Keratinocyte (primary cell): ENCODE measurements at regions not wholly inside any gene's neighbourhood (a gene's known extent, or its start where the extent isn't known, plus 50 kb on each side); places are given as distances from the start of the nearest gene placed in this dataset.

Source experiments
- DNase-seq: peaks from one replicate; pipeline ENCODE4 v3.0.0-alpha.2; 2011; ENCODE audit warnings: low read depth, missing footprints, low spot score
- FAIRE-seq: peaks from 2 replicates; lab custom pipeline; 2011; peaks lifted over from hg19 to GRCh38; lab: Jason Lieb, UNC
- H2AFZ ChIP-seq: 2 replicates; pipeline ENCODE4 v1.6.0; 2012; ENCODE audit warnings: low read length, control low read depth, inconsistent platforms; ENCODE audit not compliant: control insufficient read depth
- H3K27ac ChIP-seq: 2 replicates; pipeline ENCODE4 v1.5.1; 2011; ENCODE audit warnings: low read length; ENCODE audit not compliant: control insufficient read depth, insufficient read depth
- H3K27me3 ChIP-seq: 3 replicates; pipeline ENCODE4 v1.6.0; 2011; ENCODE audit warnings: low read length; ENCODE audit not compliant: control insufficient read depth, insufficient read depth; ENCODE audit errors: extremely low read depth
- H3K36me3 ChIP-seq, 2 experiments: 2 replicates in 1 of 2; 3 replicates in 1 of 2; pipeline ENCODE4 v1.5.1; 2011; ENCODE audit warnings: low read length in 2 of 2, mild to moderate bottlenecking in 1 of 2; ENCODE audit not compliant: control insufficient read depth in 2 of 2, insufficient read depth in 2 of 2; ENCODE audit errors: extremely low read depth in 1 of 2
- H3K4me1 ChIP-seq: 3 replicates; pipeline ENCODE4 v1.5.1; 2011; ENCODE audit warnings: low read length; ENCODE audit not compliant: control insufficient read depth, insufficient read depth; ENCODE audit errors: extremely low read depth
- H3K4me2 ChIP-seq: 3 replicates; pipeline ENCODE4 v1.6.0; 2011; ENCODE audit warnings: low read depth, low read length; ENCODE audit not compliant: control insufficient read depth, insufficient read depth; ENCODE audit errors: extremely low read depth
- H3K4me3 ChIP-seq, 3 experiments: fragments of 200-600 bp in 1 of 3; sonication (generic) in 1 of 3; 2 replicates in 2 of 3; 3 replicates in 1 of 3; pipeline ENCODE4 v1.5.1; 2011 to 2016; ENCODE audit warnings: low read length in 3 of 3, mild to moderate bottlenecking in 3 of 3, control low read depth in 2 of 3, inconsistent platforms in 1 of 3, low read depth in 1 of 3, mixed read lengths in 1 of 3, mixed run types in 1 of 3, moderate library complexity in 1 of 3; ENCODE audit not compliant: control insufficient read depth in 2 of 3, insufficient read depth in 2 of 3; ENCODE audit errors: extremely low read depth in 1 of 3
- H3K79me2 ChIP-seq: 2 replicates; pipeline ENCODE4 v1.6.0; 2012; ENCODE audit warnings: low read length; ENCODE audit not compliant: control insufficient read depth, insufficient read depth
- H3K9ac ChIP-seq: 3 replicates; pipeline ENCODE4 v1.6.0; 2011; ENCODE audit warnings: low read length; ENCODE audit not compliant: control insufficient read depth, insufficient read depth; ENCODE audit errors: extremely low read depth
- H3K9me1 ChIP-seq: 3 replicates; pipeline ENCODE4 v1.6.0; 2011; ENCODE audit warnings: low read length; ENCODE audit not compliant: control insufficient read depth, insufficient read depth; ENCODE audit errors: extremely low read depth
- H3K9me3 ChIP-seq: 2 replicates; pipeline ENCODE4 v1.5.1; 2012; ENCODE audit warnings: low read depth, low read length; ENCODE audit not compliant: control insufficient read depth
- H4K20me1 ChIP-seq: 3 replicates; pipeline ENCODE4 v1.6.0; 2011; ENCODE audit warnings: low read length; ENCODE audit not compliant: control insufficient read depth, insufficient read depth; ENCODE audit errors: extremely low read depth
- CTCF ChIP-seq, 3 experiments: IDR thresholded peaks in 1 of 3; conservative IDR thresholded peaks in 1 of 3; optimal IDR thresholded peaks in 1 of 3; 2 replicates in 2 of 3; 3 replicates in 1 of 3; pipeline versions ENCODE3 to v1.5.1; 2011; ENCODE audit warnings: low read length in 3 of 3, mild to moderate bottlenecking in 3 of 3, moderate library complexity in 2 of 3, control low read depth in 1 of 3, inconsistent platforms in 1 of 3; ENCODE audit not compliant: insufficient read depth in 2 of 3; ENCODE audit errors: extremely low read depth in 1 of 3
- EZH2 ChIP-seq: IDR thresholded peaks from one replicate; pipeline ENCODE4 v1.6.1; 2012; ENCODE audit warnings: inconsistent platforms, mild to moderate bottlenecking, low read length, moderate library complexity
- dilution Hi-C: fragments of 300-500 bp; cut with MboI; formaldehyde crosslinking; loops from one replicate; pipeline ENCODE4 v1.7.0; 2020; ENCODE audit warnings: low sequenced_read_pairs; ENCODE audit not compliant: extremely low pct_ligation_motif_present

DNA sequence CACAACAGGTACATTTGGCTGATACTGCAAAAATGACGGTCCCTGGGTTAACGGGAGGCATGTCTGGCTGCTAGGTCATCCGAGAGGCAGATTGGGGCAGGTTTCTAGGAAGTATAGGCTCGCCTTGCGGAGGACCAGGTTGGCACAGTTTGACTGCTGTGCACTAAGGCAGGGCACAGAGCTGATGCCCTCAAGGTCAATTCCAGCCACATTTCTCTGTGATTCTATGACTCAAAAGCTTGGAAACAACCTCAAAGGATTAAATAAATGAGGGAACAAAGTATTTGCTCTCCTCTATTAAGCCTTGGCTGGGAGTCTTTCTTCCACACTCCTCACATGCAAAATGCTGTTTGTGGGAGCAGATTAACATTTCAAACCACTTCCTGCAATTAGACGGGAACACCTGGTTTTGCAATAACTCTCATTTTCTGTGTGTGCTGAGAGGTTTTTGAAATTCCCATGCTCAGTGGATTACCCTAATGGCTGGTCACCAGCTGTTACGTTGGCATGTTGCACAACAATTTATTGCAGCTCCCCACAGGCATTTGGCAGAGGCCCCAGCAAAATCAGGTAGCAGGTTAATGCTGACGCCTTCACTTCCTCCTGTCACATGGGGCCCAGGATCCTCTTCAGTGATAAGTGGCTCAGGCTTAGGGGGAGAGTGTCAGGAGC lies 61.0 kb upstream of the PLET1 start:
- dilution Hi-C loops, result no loop called here
- Histone ChIP-seq H2AFZ (no peak overlapping the region), H3K27me3 (no peaks in the 10 kb centered on the region), H3K9me1 (no peaks in the 10 kb centered on the region), H3K4me1 (peaks cover 43% of the 10 kb centered on the region), H3K4me3 (no peak overlapping the region), H3K36me3 (no peaks in the 10 kb centered on the region), H3K4me2 (peak overlapping the region; percentile 77), H3K9ac (peak overlapping the region; percentile 24), H3K27ac (peak overlapping the region; percentile 86), H3K9me3 (no peaks in the 10 kb centered on the region), H4K20me1 (no peaks in the 10 kb centered on the region), H3K79me2 (no peaks in the 10 kb centered on the region)
- TF ChIP-seq EZH2 (no peak), CTCF (optimal IDR thresholded peaks at IDR 0.05 in 1 of 3, IDR thresholded peaks at IDR 0.05 in 1 of 3, conservative IDR thresholded peaks at IDR 0.05 in 1 of 3; ENCODE audit: extremely low read depth in 1 of 3, insufficient read depth in 2 of 3, low read length in 3 of 3) (no peak)
- peak; percentile 86 for DNase-seq
- FAIRE-seq, result peak; percentile 93

DNA sequence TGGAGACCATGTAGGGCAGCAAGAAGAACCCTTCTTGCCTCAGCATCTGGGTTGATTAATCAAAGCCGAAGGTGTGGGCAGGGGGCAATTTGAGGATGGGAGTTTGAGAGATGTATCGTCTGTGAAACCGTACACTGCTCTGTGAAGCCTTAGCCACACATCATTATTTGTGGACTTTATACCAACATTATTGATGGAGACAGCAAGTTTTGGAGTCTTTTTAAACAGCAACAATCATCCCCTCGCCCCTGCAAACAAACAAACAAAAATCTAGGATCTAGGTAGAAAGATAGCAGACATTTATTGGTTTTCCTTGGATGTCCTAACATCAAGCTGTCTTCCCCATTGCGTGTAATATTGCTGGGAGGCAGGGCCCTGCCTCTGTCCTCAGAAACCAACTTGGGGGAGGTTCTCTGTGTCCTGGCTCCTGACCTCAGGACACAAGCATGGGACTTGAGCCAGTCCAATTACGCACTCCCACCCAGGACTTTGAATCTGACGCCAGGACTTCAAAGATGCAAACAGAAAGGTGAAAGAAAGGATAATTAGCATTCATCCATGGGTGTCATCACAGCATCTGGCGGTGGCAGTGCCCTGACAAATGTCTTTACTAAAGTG lies 61.6 kb upstream of the PLET1 start:
- H3K27ac ChIP-seq, result peak overlapping the region; percentile 51

More for the DNA sequence above, 61.6 kb upstream of the PLET1 start:
- no peaks in the 10 kb centered on the region for H3K27me3 ChIP-seq
- peak overlapping the region; percentile 77 for H3K4me2 ChIP-seq
- H3K9me3 ChIP-seq, result no peaks in the 10 kb centered on the region
- TF ChIP-seq CTCF (optimal IDR thresholded peaks at IDR 0.05 in 1 of 3, IDR thresholded peaks at IDR 0.05 in 1 of 3, conservative IDR thresholded peaks at IDR 0.05 in 1 of 3; ENCODE audit: extremely low read depth in 1 of 3, insufficient read depth in 2 of 3, low read length in 3 of 3), result no peak
- TF ChIP-seq EZH2, result no peak
- H2AFZ ChIP-seq, result no peak overlapping the region
- no peak overlapping the region for H3K9ac ChIP-seq
- H3K79me2 ChIP-seq, result no peaks in the 10 kb centered on the region
- no peaks in the 10 kb centered on the region for H3K36me3 ChIP-seq
- peaks cover 43% of the 10 kb centered on the region for H3K4me1 ChIP-seq
- H3K4me3 ChIP-seq, result no peak overlapping the region
- FAIRE-seq (no peak), DNase-seq (no peak)
- H3K9me1 ChIP-seq, result no peaks in the 10 kb centered on the region
- dilution Hi-C loops, result no loop called here
- H4K20me1 ChIP-seq, result no peaks in the 10 kb centered on the region
